Panc1 (cell line): ENCODE measurements at regions not wholly inside any gene's neighbourhood (a gene's known extent, or its start where the extent isn't known, plus 50 kb on each side); places are given as distances from the start of the nearest gene placed in this dataset.

ENCODE experiments used
- ATAC-seq: fragments of 200-7000 bp; cut with Tn5 transposase; 2 replicates; pipeline ENCODE4 v1.9.1; 2020; ENCODE audit warnings: mild to moderate bottlenecking, moderate library complexity
- BruUV-seq: library from RNA; stranded (reverse); fragments of 400-500 nt; replicated peaks from 2 replicates; lab custom pipeline; 2021; lab: Mats Ljungman, UMichigan
- CTCF ChIA-PET: fragments of 300-600 bp; sonication (Branson Sonifier 250); formaldehyde crosslinking; loops from one replicate; lab custom pipeline; 2022; ENCODE audit warnings: antibody characterized with exemption; lab: Charles Lee
- POLR2A ChIA-PET: fragments of 300-600 bp; sonication (Branson Sonifier 250); formaldehyde crosslinking; loops from one replicate; lab custom pipeline; 2022; ENCODE audit warnings: antibody characterized with exemption; lab: Charles Lee
- DNase-seq: peaks from one replicate; pipeline ENCODE4 v3.0.0-alpha.2; 2010; ENCODE audit warnings: low read depth, low spot score
- H3K27ac ChIP-seq: 2 replicates; pipeline ENCODE4 v1.5.1; 2011; ENCODE audit warnings: mild to moderate bottlenecking, low read length, inconsistent platforms
- H3K27me3 ChIP-seq: fragments of 200-500 bp; sonication (Bioruptor generic); 2 replicates; pipeline ENCODE4 v1.6.0; 2014; ENCODE audit warnings: low read length, inconsistent platforms; ENCODE audit not compliant: control insufficient read depth, insufficient read depth
- H3K36me3 ChIP-seq: fragments of 200-500 bp; sonication (Bioruptor generic); 2 replicates; pipeline ENCODE4 v1.5.1; 2014; ENCODE audit warnings: inconsistent platforms, mild to moderate bottlenecking, low read length, moderate library complexity; ENCODE audit not compliant: control insufficient read depth, insufficient read depth
- H3K4me1 ChIP-seq: 2 replicates; pipeline ENCODE4 v1.5.1; 2011; ENCODE audit warnings: inconsistent platforms, mild to moderate bottlenecking, low read length, moderate library complexity; ENCODE audit not compliant: control insufficient read depth, insufficient read depth
- H3K4me3 ChIP-seq, 2 experiments: 2 replicates each; pipeline ENCODE4 v1.5.1; 2011 to 2012; ENCODE audit warnings: low read depth in 2 of 2, low read length in 2 of 2, mild to moderate bottlenecking in 2 of 2, inconsistent platforms in 1 of 2, moderate library complexity in 1 of 2
- H3K9me3 ChIP-seq: fragments of 200-500 bp; sonication (Bioruptor generic); 2 replicates; pipeline ENCODE4 v1.5.1; 2014; ENCODE audit warnings: low read depth, mild to moderate bottlenecking, inconsistent platforms, low read length, moderate library complexity; ENCODE audit not compliant: control insufficient read depth, insufficient read depth
- CTCF ChIP-seq: fragments of 450-650 bp; IDR thresholded peaks from 2 replicates; pipeline ENCODE4 v1.5.1; 2017; ENCODE audit warnings: mild to moderate bottlenecking
- POLR2AphosphoS5 ChIP-seq: IDR thresholded peaks from 2 replicates; pipeline ENCODE4 v1.6.1; 2012; ENCODE audit warnings: mild to moderate bottlenecking, low read depth, low read length, moderate library complexity
- REST ChIP-seq, 2 experiments: IDR thresholded peaks; 2 replicates each; pipeline ENCODE4 v1.6.1; 2011 to 2012; ENCODE audit warnings: low read depth in 2 of 2, control low read depth in 1 of 2, low read length in 1 of 2, mild to moderate bottlenecking in 1 of 2, moderate library complexity in 1 of 2; ENCODE audit not compliant: insufficient read depth in 1 of 2
- SIN3A ChIP-seq: IDR thresholded peaks from 2 replicates; pipeline ENCODE4 v1.6.1; 2012; ENCODE audit warnings: low read depth, mild to moderate bottlenecking, low read length, moderate library complexity, borderline replicate concordance; ENCODE audit not compliant: insufficient read depth
- TCF7L2 ChIP-seq: IDR thresholded peaks from 2 replicates; pipeline ENCODE4 v1.6.1; 2011; ENCODE audit warnings: mild to moderate bottlenecking, low read depth, low read length, inconsistent platforms
- in situ Hi-C: cut with HindIII; loops from 2 replicates; pipeline ENCODE4 v1.10.0; 2016; ENCODE audit warnings: low sequenced_read_pairs, low pct_unique_long_range_greater_than_20kb
- intact Hi-C: fragments of 100-400 bp; cut with micrococcal nuclease; formaldehyde crosslinking; loops from one replicate; pipeline ENCODE4 v1.10.0; 2022; ENCODE audit not compliant: unreplicated experiment

- no TSS peak for BruUV-seq
Observed at GRCh38 chr6:142605922-142606485, 304.2 kb downstream of the ADGRG6 start.

GRCh38 chr6:142612956-142613355 lies 311.1 kb downstream of the ADGRG6 start:
- intact Hi-C loops (no loop called here), in situ Hi-C loops (no loop called here)
- H3K27ac ChIP-seq: no peak overlapping the region
- no peaks in the 10 kb centered on the region for H3K9me3 ChIP-seq
- ChIA-PET CTCF (no interaction called here), POLR2A (no interaction called here)
- H3K4me1 ChIP-seq: no peaks in the 10 kb centered on the region
- BruUV-seq: no TSS peak
- no peak for ATAC-seq
- peaks cover 20% of the 10 kb centered on the region for H3K27me3 ChIP-seq
- no peaks in the 10 kb centered on the region for H3K36me3 ChIP-seq
- no peak for DNase-seq
- TF ChIP-seq REST (IDR thresholded peaks at IDR 0.05; ENCODE audit: insufficient read depth in 1 of 2, low read depth in 2 of 2, low read length in 1 of 2): no peak
- no peak for TF ChIP-seq SIN3A
- TF ChIP-seq CTCF: no peak
- TF ChIP-seq TCF7L2: no peak
- no peak overlapping the region for H3K4me3 ChIP-seq

More at GRCh38 chr6:142605922-142606485, 304.2 kb downstream of the ADGRG6 start:
- CTCF ChIA-PET: no interaction called here
- H3K36me3 ChIP-seq: no peaks in the 10 kb centered on the region
- no peak overlapping the region for H3K4me3 ChIP-seq
- no peak overlapping the region for H3K27ac ChIP-seq
- peaks cover 9% of the 10 kb centered on the region; the same call in 1 of the 2 replicates for H3K27me3 ChIP-seq
- no peaks in the 10 kb centered on the region for H3K4me1 ChIP-seq
- in situ Hi-C loops (no loop called here), intact Hi-C loops (no loop called here)
- no peak for TF ChIP-seq SIN3A
- TF ChIP-seq TCF7L2: no peak
- TF ChIP-seq POLR2AphosphoS5: no peak
- no peak for TF ChIP-seq CTCF
- no peak for TF ChIP-seq REST (IDR thresholded peaks at IDR 0.05; ENCODE audit: insufficient read depth in 1 of 2, low read depth in 2 of 2, low read length in 1 of 2)
- DNase-seq: no peak
- ATAC-seq: no peak
- H3K9me3 ChIP-seq: no peaks in the 10 kb centered on the region
- POLR2A ChIA-PET: no interaction called here
